HepG2 (cell line): ENCODE measurements at regions not wholly inside any gene's neighbourhood (a gene's known extent, or its start where the extent isn't known, plus 50 kb on each side); places are given as distances from the start of the nearest gene placed in this dataset.

Experiments
- FOXP1 ChIP-seq, 2 experiments: fragments of 450-650 bp in 1 of 2; IDR thresholded peaks; 2 replicates each; pipeline ENCODE4 v1.6.1; 2017 to 2018; ENCODE audit warnings: antibody characterized with exemption in 1 of 2
- HCFC1 ChIP-seq: fragments of 150-350 bp; IDR thresholded peaks from 2 replicates; pipeline ENCODE4 v1.6.1; 2014; ENCODE audit warnings: low read depth, low read length
- KAT8 ChIP-seq: IDR thresholded peaks from 2 replicates; pipeline ENCODE4 v1.6.1; 2016; ENCODE audit warnings: missing genetic modification reagents, missing compliant biosample characterization
- MAZ ChIP-seq, 2 experiments: sonication (generic) in 1 of 2; formaldehyde crosslinking in 1 of 2; IDR thresholded peaks; 2 replicates each; pipeline versions ENCODE4 v1.5.0 to v1.6.1; 2012 to 2020; ENCODE audit warnings: low read depth in 2 of 2, mild to moderate bottlenecking in 2 of 2, borderline replicate concordance in 1 of 2, improper control_type of control experiment in 1 of 2, low read length in 1 of 2, missing genetic modification reagents in 1 of 2, moderate library complexity in 1 of 2
- YEATS2 ChIP-seq: sonication (generic); formaldehyde crosslinking; IDR thresholded peaks from 2 replicates; pipeline ENCODE4 v1.4.0; 2020; ENCODE audit warnings: missing genetic modification reagents, borderline replicate concordance
- ZFP90 ChIP-seq: sonication (generic); formaldehyde crosslinking; IDR thresholded peaks from 2 replicates; pipeline ENCODE4 v1.8.0; 2022; ENCODE audit warnings: missing genetic modification reagents, mild to moderate bottlenecking, inconsistent platforms, borderline replicate concordance
- TF ChIP-seq, protein P1 (sequence below): sonication (generic); formaldehyde crosslinking; IDR thresholded peaks from 2 replicates; pipeline ENCODE4 v1.5.0; 2020; ENCODE audit warnings: mild to moderate bottlenecking, missing genetic modification reagents, moderate library complexity
- TF ChIP-seq, protein P2 (sequence below): sonication (generic); formaldehyde crosslinking; IDR thresholded peaks from 2 replicates; pipeline ENCODE4 v1.5.0; 2020; ENCODE audit warnings: missing genetic modification reagents, mild to moderate bottlenecking, borderline replicate concordance

DNA sequence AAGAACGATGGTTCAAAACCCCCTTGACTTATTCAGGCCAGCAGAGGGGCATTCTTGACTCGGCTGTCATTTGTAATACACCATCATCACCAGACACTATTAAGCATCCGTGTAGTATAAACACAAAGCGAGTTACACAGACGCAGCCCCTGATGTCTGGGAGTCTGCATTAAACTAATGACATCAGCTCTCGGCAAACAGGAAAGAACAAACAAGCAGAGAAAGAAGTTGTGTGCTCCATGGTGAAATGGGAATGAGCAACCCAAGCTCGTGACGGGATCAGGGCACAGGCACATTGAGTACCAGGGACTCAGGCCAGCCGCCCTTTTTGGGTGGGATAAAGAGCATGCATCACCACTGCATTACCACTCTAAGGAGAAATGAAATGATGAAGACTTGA is 460.1 kb downstream of the MED13L start:
- TF ChIP-seq, protein P1, sequence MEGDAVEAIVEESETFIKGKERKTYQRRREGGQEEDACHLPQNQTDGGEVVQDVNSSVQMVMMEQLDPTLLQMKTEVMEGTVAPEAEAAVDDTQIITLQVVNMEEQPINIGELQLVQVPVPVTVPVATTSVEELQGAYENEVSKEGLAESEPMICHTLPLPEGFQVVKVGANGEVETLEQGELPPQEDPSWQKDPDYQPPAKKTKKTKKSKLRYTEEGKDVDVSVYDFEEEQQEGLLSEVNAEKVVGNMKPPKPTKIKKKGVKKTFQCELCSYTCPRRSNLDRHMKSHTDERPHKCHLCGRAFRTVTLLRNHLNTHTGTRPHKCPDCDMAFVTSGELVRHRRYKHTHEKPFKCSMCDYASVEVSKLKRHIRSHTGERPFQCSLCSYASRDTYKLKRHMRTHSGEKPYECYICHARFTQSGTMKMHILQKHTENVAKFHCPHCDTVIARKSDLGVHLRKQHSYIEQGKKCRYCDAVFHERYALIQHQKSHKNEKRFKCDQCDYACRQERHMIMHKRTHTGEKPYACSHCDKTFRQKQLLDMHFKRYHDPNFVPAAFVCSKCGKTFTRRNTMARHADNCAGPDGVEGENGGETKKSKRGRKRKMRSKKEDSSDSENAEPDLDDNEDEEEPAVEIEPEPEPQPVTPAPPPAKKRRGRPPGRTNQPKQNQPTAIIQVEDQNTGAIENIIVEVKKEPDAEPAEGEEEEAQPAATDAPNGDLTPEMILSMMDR (CRISPR knock-in tag), result no peak
- TF ChIP-seq HCFC1 (no peak), FOXP1 (IDR thresholded peaks at IDR 0.05) (no peak), FOXP1 (CRISPR knock-in tag; IDR thresholded peaks at IDR 0.05) (no peak), MAZ (IDR thresholded peaks at IDR 0.05; ENCODE audit: borderline replicate concordance, low read depth, low read length) (no peak), MAZ (CRISPR knock-in tag; IDR thresholded peaks at IDR 0.05; ENCODE audit: low read depth) (no peak), YEATS2 (CRISPR knock-in tag) (no peak), ZFP90 (CRISPR knock-in tag) (no peak), KAT8 (CRISPR knock-in tag) (no peak)
- TF ChIP-seq, protein P2, sequence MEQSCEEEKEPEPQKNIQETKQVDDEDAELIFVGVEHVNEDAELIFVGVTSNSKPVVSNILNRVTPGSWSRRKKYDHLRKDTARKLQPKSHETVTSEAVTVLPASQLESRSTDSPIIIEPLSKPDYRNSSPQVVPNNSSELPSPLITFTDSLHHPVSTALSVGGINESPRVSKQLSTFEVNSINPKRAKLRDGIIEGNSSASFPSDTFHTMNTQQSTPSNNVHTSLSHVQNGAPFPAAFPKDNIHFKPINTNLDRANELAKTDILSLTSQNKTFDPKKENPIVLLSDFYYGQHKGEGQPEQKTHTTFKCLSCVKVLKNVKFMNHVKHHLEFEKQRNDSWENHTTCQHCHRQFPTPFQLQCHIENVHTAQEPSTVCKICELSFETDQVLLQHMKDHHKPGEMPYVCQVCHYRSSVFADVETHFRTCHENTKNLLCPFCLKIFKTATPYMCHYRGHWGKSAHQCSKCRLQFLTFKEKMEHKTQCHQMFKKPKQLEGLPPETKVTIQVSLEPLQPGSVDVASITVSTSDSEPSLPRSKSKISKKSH, result no peak
